ENCODE measurements at regions not wholly inside any gene's neighbourhood (a gene's known extent, or its start where the extent isn't known, plus 50 kb on each side); places are given as distances from the start of the nearest gene placed in this dataset.
A peak's percentile ranks its signal among the peaks of the same experiment; 100 is the strongest.

- CTCF ChIA-PET (ENCODE audit: low intra/inter-chr PET ratio), result interaction anchor here (0.6 kb wide), 1 partner anchor 707 kb away, joined by 3 read pairs; no protein-coding TSS in a partner anchor
- Histone ChIP-seq H3K4me1 (replicated peaks in 1 of 2; ENCODE audit: control insufficient read depth in 2 of 2, insufficient read depth in 2 of 2, low read length in 2 of 2) (no peaks in the 10 kb centered on the region), H3K36me3 (ENCODE audit: control insufficient read depth, insufficient read depth, low read length) (no peaks in the 10 kb centered on the region), H3K9me3 (replicated peaks; ENCODE audit: control insufficient read depth, insufficient read depth, low read depth, low read length) (no peaks in the 10 kb centered on the region), H3K4me2 (ENCODE audit: insufficient read depth, low read length) (no peak overlapping the region), H3K4me3 (no peak overlapping the region), H3K9me1 (ENCODE audit: control insufficient read depth, insufficient read depth, low read length) (no peaks in the 10 kb centered on the region), H3K27me3 (ENCODE audit: control insufficient read depth in 2 of 2, insufficient read depth in 2 of 2, low read length in 2 of 2) (no peaks in the 10 kb centered on the region), H4K20me1 (replicated peaks; ENCODE audit: control insufficient read depth, insufficient read depth, low read length) (no peaks in the 10 kb centered on the region), H3K9ac (ENCODE audit: insufficient read depth in 1 of 2, low read depth in 2 of 2, low read length in 2 of 2) (no peak overlapping the region), H3K79me2 (ENCODE audit: control insufficient read depth, insufficient read depth, low read length) (no peaks in the 10 kb centered on the region), H3K27ac (ENCODE audit: extremely low read depth, low read depth, low read length) (no peak overlapping the region), H2AFZ (ENCODE audit: low read depth, low read length) (no peak overlapping the region)
- intact Hi-C loops (cut with micrococcal nuclease) (no loop called here), in situ Hi-C loops (cut with MboI) (no loop called here)
- TF ChIP-seq ZNF24 (IDR thresholded peaks at IDR 0.05), result no peak
- no peak for TF ChIP-seq STAT5A (IDR thresholded peaks at IDR 0.05; ENCODE audit: borderline replicate concordance, low read length)
- TF ChIP-seq ZFP1 (CRISPR knock-in tag; IDR thresholded peaks at IDR 0.05), result no peak
- POLR2A ChIA-PET, result no interaction called here
- 0% methylated on average over 5 of the region's 5 CpGs for WGBS (ENCODE audit: insufficient coverage, low coverage, missing lambda C conversion rate)
- DNase-seq (ENCODE audit: extremely low read depth in 1 of 4, low spot score in 3 of 4) (no peak), ATAC-seq (no peak), FAIRE-seq (no peak)
- BruUV-seq (replicated peaks), result no TSS peak
These were observed 72.3 kb upstream of the STXBP6 start for GRCh38 chr14:25122211-25122610.

GRCh38 chr14:25121337-25122129 is 71.6 kb upstream of the STXBP6 start:
- Histone ChIP-seq H3K4me1 (replicated peaks in 1 of 2; ENCODE audit: control insufficient read depth in 2 of 2, insufficient read depth in 2 of 2, low read length in 2 of 2) (no peaks in the 10 kb centered on the region), H3K9me3 (replicated peaks; ENCODE audit: control insufficient read depth, insufficient read depth, low read depth, low read length) (no peaks in the 10 kb centered on the region), H3K79me2 (ENCODE audit: control insufficient read depth, insufficient read depth, low read length) (no peaks in the 10 kb centered on the region), H3K9me1 (ENCODE audit: control insufficient read depth, insufficient read depth, low read length) (no peaks in the 10 kb centered on the region), H3K4me3 (no peak overlapping the region), H3K27ac (ENCODE audit: extremely low read depth, low read depth, low read length) (no peak overlapping the region), H3K4me2 (ENCODE audit: insufficient read depth, low read length) (no peak overlapping the region), H3K36me3 (ENCODE audit: control insufficient read depth, insufficient read depth, low read length) (no peaks in the 10 kb centered on the region), H2AFZ (ENCODE audit: low read depth, low read length) (no peak overlapping the region), H3K27me3 (ENCODE audit: control insufficient read depth in 2 of 2, insufficient read depth in 2 of 2, low read length in 2 of 2) (no peaks in the 10 kb centered on the region), H3K9ac (ENCODE audit: insufficient read depth in 1 of 2, low read depth in 2 of 2, low read length in 2 of 2) (no peak overlapping the region), H4K20me1 (replicated peaks; ENCODE audit: control insufficient read depth, insufficient read depth, low read length) (no peaks in the 10 kb centered on the region)
- no peak for ATAC-seq
- CTCF ChIA-PET (ENCODE audit: low intra/inter-chr PET ratio), result no interaction called here
- peak; percentile 69 for TF ChIP-seq NFE2L1 (tag; IDR thresholded peaks at IDR 0.05; ENCODE audit: borderline replicate concordance, low read depth)
- TF ChIP-seq TEAD1 (CRISPR knock-in tag; IDR thresholded peaks at IDR 0.05), result no peak
- TF ChIP-seq ZSCAN32 (CRISPR knock-in tag; IDR thresholded peaks at IDR 0.05), result no peak
- TF ChIP-seq MAFK (IDR thresholded peaks at IDR 0.05; ENCODE audit: low read length), result peak; percentile 93
- TF ChIP-seq ADNP (tag; IDR thresholded peaks at IDR 0.05), result no peak
- TF ChIP-seq ZNF184 (CRISPR knock-in tag; IDR thresholded peaks at IDR 0.05), result no peak
- TF ChIP-seq ZNF174 (CRISPR knock-in tag; IDR thresholded peaks at IDR 0.05), result no peak
- no peak for TF ChIP-seq GTF2E2 (tag; IDR thresholded peaks at IDR 0.05)
- peak; percentile 93 for TF ChIP-seq MAFG (tag; conservative IDR thresholded peaks at IDR 0.05)
- peak; percentile 85 for TF ChIP-seq C11orf30 (IDR thresholded peaks at IDR 0.05; ENCODE audit: low read depth)
- peak; percentile 88 for TF ChIP-seq BACH1 (tag; IDR thresholded peaks at IDR 0.05)
- TF ChIP-seq NFE2 (IDR thresholded peaks at IDR 0.05; ENCODE audit: low read depth), result peak; percentile 78
- TF ChIP-seq ZNF316 (IDR thresholded peaks at IDR 0.05), result peak; percentile 91
- peak; percentile 91 for TF ChIP-seq MAFF (IDR thresholded peaks at IDR 0.05; ENCODE audit: low read length)
- peak in 2 of 4 experiments; percentile 5 to 7 for DNase-seq (ENCODE audit: extremely low read depth in 1 of 4, low spot score in 3 of 4)
- intact Hi-C loops (cut with micrococcal nuclease), result no loop called here
- in situ Hi-C loops (cut with MboI), result no loop called here
- no TSS peak for BruUV-seq (replicated peaks)
- POLR2A ChIA-PET, result no interaction called here
- WGBS (ENCODE audit: insufficient coverage, low coverage, missing lambda C conversion rate), result 0% methylated on average over 3 of the region's 3 CpGs
- no peak for FAIRE-seq

Measured in K562 (cell line).